ENCODE measurements at regions not wholly inside any gene's neighbourhood (a gene's known extent, or its start where the extent isn't known, plus 50 kb on each side); places are given as distances from the start of the nearest gene placed in this dataset.

GRCh38 chrX:65846974-65847373 lies 179.5 kb downstream of the MSN start:
- Histone ChIP-seq H3K9me3 (ENCODE audit: control insufficient read depth, insufficient read depth, low read length) (no peaks in the 10 kb centered on the region), H3K36me3 (ENCODE audit: control insufficient read depth, low read length) (no peaks in the 10 kb centered on the region), H3K9me2 (replicated peaks; ENCODE audit: control insufficient read depth, low read length) (no peaks in the 10 kb centered on the region), H3K79me2 (ENCODE audit: control insufficient read depth, low read length) (no peaks in the 10 kb centered on the region), H3K4me1 (ENCODE audit: control insufficient read depth, low read length) (no peaks in the 10 kb centered on the region), H3K4me3 (ENCODE audit: low read length) (no peak overlapping the region), H3K27me3 (ENCODE audit: control insufficient read depth, low read length) (no peaks in the 10 kb centered on the region), H3K4me2 (ENCODE audit: low read length) (no peak overlapping the region), H3K27ac (ENCODE audit: low read depth, low read length) (no peak overlapping the region), H3F3A (ENCODE audit: control insufficient read depth, insufficient read depth) (no peaks in the 10 kb centered on the region), H4K20me1 (ENCODE audit: control insufficient read depth, insufficient read depth, low read depth, low read length) (no peaks in the 10 kb centered on the region)
- TF ChIP-seq EZH2phosphoT487 (IDR thresholded peaks at IDR 0.05; ENCODE audit: borderline replicate concordance, low read length): no peak
- TF ChIP-seq CTCF (IDR thresholded peaks at IDR 0.05; ENCODE audit: low read depth, low read length, poor library complexity, severe bottlenecking): no peak

DNA sequence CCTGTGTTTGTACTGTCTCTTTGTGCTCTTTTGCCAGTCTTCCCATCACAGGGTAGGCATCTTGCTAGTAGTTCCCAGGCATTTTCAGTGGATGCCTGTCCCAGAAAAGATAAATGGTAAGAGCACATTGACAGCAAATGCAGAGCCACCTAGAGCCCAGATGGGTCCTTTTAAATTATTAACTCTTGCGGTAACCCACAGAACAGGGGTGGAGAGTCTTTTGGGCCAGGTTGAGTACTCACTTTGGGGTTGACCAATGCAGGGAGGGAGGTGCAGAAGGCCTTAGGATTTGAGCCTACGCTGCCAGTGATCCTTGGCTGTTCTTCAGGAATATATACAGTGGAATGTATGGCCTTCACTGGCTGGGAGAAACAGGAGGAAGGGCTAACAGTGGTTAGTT lies 173.8 kb downstream of the MSN start:
- H3F3A ChIP-seq (ENCODE audit: control insufficient read depth, insufficient read depth): no peaks in the 10 kb centered on the region
- no peaks in the 10 kb centered on the region for H3K9me2 ChIP-seq (replicated peaks; ENCODE audit: control insufficient read depth, low read length)
- H3K4me2 ChIP-seq (ENCODE audit: low read length): no peak overlapping the region
- no peak overlapping the region for H3K4me3 ChIP-seq (ENCODE audit: low read length)
- H3K4me1 ChIP-seq (ENCODE audit: control insufficient read depth, low read length): no peaks in the 10 kb centered on the region
- no peaks in the 10 kb centered on the region for H3K9me3 ChIP-seq (ENCODE audit: control insufficient read depth, insufficient read depth, low read length)
- no peak overlapping the region for H3K27ac ChIP-seq (ENCODE audit: low read depth, low read length)
- TF ChIP-seq EZH2phosphoT487 (IDR thresholded peaks at IDR 0.05; ENCODE audit: borderline replicate concordance, low read length) (no peak), CTCF (IDR thresholded peaks at IDR 0.05; ENCODE audit: low read depth, low read length, poor library complexity, severe bottlenecking) (no peak)
- no peaks in the 10 kb centered on the region for H4K20me1 ChIP-seq (ENCODE audit: control insufficient read depth, insufficient read depth, low read depth, low read length)
- no peaks in the 10 kb centered on the region for H3K27me3 ChIP-seq (ENCODE audit: control insufficient read depth, low read length)
- no peaks in the 10 kb centered on the region for H3K79me2 ChIP-seq (ENCODE audit: control insufficient read depth, low read length)
- no peaks in the 10 kb centered on the region for H3K36me3 ChIP-seq (ENCODE audit: control insufficient read depth, low read length)

DNA sequence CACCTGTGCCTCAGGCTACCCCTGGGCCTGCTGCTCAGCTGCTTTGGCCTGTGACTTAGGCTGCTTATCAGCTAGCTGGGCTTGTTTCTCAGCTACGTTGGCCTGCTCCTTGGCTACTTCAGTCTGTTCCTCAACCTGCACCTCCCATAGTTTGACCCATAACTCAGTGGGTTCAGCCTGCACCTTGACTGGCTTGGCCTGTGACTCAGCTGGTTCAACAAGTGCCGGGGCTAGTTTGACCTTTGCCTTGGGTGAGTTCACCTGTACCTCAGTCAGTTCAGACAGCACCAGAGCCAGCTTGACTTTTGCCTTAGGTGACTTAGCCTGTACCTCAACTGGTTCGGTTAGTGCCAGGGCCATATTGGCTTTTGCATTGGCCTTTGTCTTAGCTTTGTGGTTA lies 171.2 kb downstream of the MSN start:
- H3K4me2 ChIP-seq (ENCODE audit: low read length): no peak overlapping the region
- no peak overlapping the region for H3K27ac ChIP-seq (ENCODE audit: low read depth, low read length)
- H3F3A ChIP-seq (ENCODE audit: control insufficient read depth, insufficient read depth): no peaks in the 10 kb centered on the region
- TF ChIP-seq EZH2phosphoT487 (IDR thresholded peaks at IDR 0.05; ENCODE audit: borderline replicate concordance, low read length) (no peak), CTCF (IDR thresholded peaks at IDR 0.05; ENCODE audit: low read depth, low read length, poor library complexity, severe bottlenecking) (no peak)
- no peaks in the 10 kb centered on the region for H3K27me3 ChIP-seq (ENCODE audit: control insufficient read depth, low read length)
- H3K79me2 ChIP-seq (ENCODE audit: control insufficient read depth, low read length): no peaks in the 10 kb centered on the region
- no peaks in the 10 kb centered on the region for H3K4me1 ChIP-seq (ENCODE audit: control insufficient read depth, low read length)
- no peaks in the 10 kb centered on the region for H3K9me2 ChIP-seq (replicated peaks; ENCODE audit: control insufficient read depth, low read length)
- H3K9me3 ChIP-seq (ENCODE audit: control insufficient read depth, insufficient read depth, low read length): no peaks in the 10 kb centered on the region
- H3K36me3 ChIP-seq (ENCODE audit: control insufficient read depth, low read length): no peaks in the 10 kb centered on the region
- H4K20me1 ChIP-seq (ENCODE audit: control insufficient read depth, insufficient read depth, low read depth, low read length): no peaks in the 10 kb centered on the region
- no peak overlapping the region for H3K4me3 ChIP-seq (ENCODE audit: low read length)
